AG09319 (cell line): ENCODE measurements at regions not wholly inside any gene's neighbourhood (a gene's known extent, or its start where the extent isn't known, plus 50 kb on each side); places are given as distances from the start of the nearest gene placed in this dataset.

ENCODE experiments used
- DNase-seq: peaks from one replicate; pipeline ENCODE4 v3.0.0-alpha.2; 2010; ENCODE audit warnings: low read depth; ENCODE audit errors: extremely low read depth
- CTCF ChIP-seq: IDR thresholded peaks from 2 replicates; pipeline ENCODE4 v1.5.1; 2011; ENCODE audit warnings: low read depth, mild to moderate bottlenecking, inconsistent platforms, low read length, moderate library complexity

- TF ChIP-seq CTCF: no peak
- no peak for DNase-seq
Observed at GRCh38 chr12:89070603-89071002, 281.7 kb downstream of the DUSP6 start.

GRCh38 chr12:89069431-89069830, 282.9 kb downstream of the DUSP6 start:
- TF ChIP-seq CTCF: no peak
- no peak for DNase-seq

- DNase-seq: no peak
- TF ChIP-seq CTCF: no peak
Observed at GRCh38 chr12:89067421-89068187, 284.7 kb downstream of the DUSP6 start.

GRCh38 chr12:89064780-89065179, 287.5 kb downstream of the DUSP6 start:
- no peak for DNase-seq
- TF ChIP-seq CTCF: no peak

GRCh38 chr12:89064151-89064550, 288.1 kb downstream of the DUSP6 start:
- no peak for DNase-seq
- TF ChIP-seq CTCF: no peak

GRCh38 chr12:89062996-89063395, 289.3 kb downstream of the DUSP6 start:
- TF ChIP-seq CTCF: no peak
- DNase-seq: no peak

GRCh38 chr12:89059721-89060541, 292.4 kb downstream of the DUSP6 start:
- no peak for TF ChIP-seq CTCF
- DNase-seq: no peak
